Kidney epithelial cell (primary cell): ENCODE measurements at regions not wholly inside any gene's neighbourhood (a gene's known extent, or its start where the extent isn't known, plus 50 kb on each side); places are given as distances from the start of the nearest gene placed in this dataset.

ENCODE experiments used
- DNase-seq: peaks from one replicate; pipeline ENCODE4 v3.0.0-alpha.2; 2010; ENCODE audit warnings: low read depth
- H3K27me3 ChIP-seq: 2 replicates; pipeline ENCODE4 v1.6.0; 2011; ENCODE audit warnings: low read length; ENCODE audit not compliant: control insufficient read depth, insufficient read depth
- H3K36me3 ChIP-seq: 2 replicates; pipeline ENCODE4 v1.5.1; 2011; ENCODE audit warnings: low read length; ENCODE audit not compliant: control insufficient read depth, insufficient read depth
- H3K4me3 ChIP-seq: 2 replicates; pipeline ENCODE4 v1.5.1; 2011; ENCODE audit warnings: low read depth, mild to moderate bottlenecking, control low read depth, low read length
- TF ChIP-seq, protein P1 (sequence below): IDR thresholded peaks from 2 replicates; pipeline ENCODE4 v1.5.1; 2011; ENCODE audit warnings: mild to moderate bottlenecking, moderate library complexity, low read length, control low read depth, inconsistent platforms; ENCODE audit not compliant: insufficient read depth, poor library complexity, severe bottlenecking

DNA sequence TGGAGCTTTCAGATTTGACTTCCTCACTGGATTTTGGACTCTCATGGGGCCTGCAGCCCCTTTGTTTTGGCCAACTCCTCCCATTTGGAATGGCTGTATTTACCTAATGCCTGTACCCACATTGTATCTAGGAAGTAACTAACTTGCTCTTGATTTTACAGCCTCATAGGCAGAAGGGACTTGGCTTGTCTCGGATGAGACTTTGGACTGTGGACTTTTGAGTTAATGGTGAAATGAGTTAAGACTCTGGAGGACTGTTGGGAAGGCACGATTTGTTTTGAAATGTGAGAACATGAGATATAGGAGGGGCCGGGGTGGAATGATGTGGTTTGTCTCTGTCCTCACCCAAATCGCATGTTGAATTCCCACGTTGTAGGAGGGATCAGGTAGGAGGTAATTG lies 233.4 kb upstream of the GALNT5 start:
- TF ChIP-seq, protein P1, sequence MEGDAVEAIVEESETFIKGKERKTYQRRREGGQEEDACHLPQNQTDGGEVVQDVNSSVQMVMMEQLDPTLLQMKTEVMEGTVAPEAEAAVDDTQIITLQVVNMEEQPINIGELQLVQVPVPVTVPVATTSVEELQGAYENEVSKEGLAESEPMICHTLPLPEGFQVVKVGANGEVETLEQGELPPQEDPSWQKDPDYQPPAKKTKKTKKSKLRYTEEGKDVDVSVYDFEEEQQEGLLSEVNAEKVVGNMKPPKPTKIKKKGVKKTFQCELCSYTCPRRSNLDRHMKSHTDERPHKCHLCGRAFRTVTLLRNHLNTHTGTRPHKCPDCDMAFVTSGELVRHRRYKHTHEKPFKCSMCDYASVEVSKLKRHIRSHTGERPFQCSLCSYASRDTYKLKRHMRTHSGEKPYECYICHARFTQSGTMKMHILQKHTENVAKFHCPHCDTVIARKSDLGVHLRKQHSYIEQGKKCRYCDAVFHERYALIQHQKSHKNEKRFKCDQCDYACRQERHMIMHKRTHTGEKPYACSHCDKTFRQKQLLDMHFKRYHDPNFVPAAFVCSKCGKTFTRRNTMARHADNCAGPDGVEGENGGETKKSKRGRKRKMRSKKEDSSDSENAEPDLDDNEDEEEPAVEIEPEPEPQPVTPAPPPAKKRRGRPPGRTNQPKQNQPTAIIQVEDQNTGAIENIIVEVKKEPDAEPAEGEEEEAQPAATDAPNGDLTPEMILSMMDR = no peak

DNA sequence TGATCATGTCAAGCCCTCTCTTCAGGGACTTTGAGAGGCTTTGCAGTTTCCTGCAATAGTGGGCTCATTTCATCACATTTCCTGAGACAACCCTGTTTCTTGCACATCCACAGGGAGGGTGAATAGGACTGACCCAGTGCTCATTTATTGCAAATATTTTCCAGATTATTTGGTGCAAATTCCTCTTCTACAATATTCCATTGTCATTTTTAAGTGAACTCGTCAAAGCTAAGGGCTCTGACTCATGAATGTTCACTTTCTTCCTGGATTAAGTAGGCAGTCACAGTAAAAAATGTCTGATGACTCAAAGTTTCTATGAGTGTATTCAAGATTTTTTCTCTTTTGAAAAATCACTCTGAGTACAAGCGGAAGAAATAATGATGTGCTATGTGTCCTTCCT lies 225.5 kb upstream of the GALNT5 start:
- Histone ChIP-seq H3K4me3 (no peak overlapping the region), H3K27me3 (no peaks in the 10 kb centered on the region), H3K36me3 (no peaks in the 10 kb centered on the region)
- peak; percentile 73 for DNase-seq
- TF ChIP-seq, protein P1 = no peak

More for the DNA sequence above, 233.4 kb upstream of the GALNT5 start:
- no peak for DNase-seq
- H3K27me3 ChIP-seq = no peaks in the 10 kb centered on the region
- no peak overlapping the region for H3K4me3 ChIP-seq
- no peaks in the 10 kb centered on the region for H3K36me3 ChIP-seq

DNA sequence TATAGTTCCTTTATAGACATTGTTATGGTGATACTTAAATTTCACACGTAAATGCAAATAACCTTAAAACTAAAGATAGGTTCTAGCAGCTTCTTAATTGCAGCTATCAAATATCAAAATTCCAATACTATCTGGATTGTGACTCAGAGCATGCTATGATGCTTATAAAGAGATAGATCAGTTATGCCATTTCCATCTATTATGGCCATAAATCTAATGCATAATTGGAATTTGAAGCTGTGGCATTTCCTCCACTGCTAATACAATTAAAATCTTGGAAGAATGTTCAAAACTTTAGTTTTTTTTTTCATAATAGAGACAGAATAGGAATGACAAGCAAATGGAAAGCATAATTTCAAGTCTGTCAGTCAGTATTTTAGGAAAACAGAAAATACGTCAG lies 220.8 kb upstream of the GALNT5 start:
- no peak for DNase-seq

DNA sequence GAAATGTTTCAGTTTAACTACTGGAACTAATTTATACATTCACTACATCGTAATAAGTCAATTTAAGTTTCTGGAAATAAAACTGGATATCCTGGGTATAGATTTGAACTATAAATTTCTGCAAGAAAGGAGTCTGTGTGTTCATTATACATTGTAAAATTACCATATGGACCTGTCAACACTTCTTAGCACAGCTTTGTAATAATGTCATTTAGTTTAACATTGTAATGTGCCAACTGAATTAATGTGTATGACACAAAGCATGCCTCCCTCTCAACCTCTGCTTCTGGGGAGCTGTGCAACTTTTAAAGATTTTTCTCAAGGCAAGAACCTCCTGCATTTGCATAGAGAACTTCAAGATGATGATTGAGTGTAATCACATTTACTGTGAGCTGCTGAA lies 213.7 kb upstream of the GALNT5 start:
- H3K27me3 ChIP-seq = no peaks in the 10 kb centered on the region
- no peaks in the 10 kb centered on the region for H3K36me3 ChIP-seq
- no peak for DNase-seq
- H3K4me3 ChIP-seq = no peak overlapping the region
- TF ChIP-seq, protein P1 = no peak

More for the DNA sequence above, 220.8 kb upstream of the GALNT5 start:
- no peaks in the 10 kb centered on the region for H3K36me3 ChIP-seq
- no peaks in the 10 kb centered on the region for H3K27me3 ChIP-seq
- H3K4me3 ChIP-seq = no peak overlapping the region
- TF ChIP-seq, protein P1 = no peak

DNA sequence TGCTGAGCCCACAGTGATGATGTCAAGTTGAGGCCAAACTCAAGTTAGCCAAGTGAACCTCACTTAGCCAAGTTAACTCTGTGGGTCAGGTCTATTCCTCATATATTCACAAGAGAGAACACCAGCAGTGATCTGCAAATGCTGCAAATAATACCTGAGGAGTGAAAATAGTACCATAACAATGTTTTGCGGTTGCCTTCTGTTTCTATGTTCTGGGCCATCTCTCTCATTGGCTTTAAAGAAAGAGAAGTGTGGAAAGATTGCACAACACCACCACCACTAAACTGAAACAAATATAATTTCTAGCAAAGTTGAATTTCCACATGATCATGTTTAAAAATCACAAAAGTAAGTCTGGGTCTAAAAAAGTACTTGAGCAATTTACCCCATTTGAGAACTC lies 211.1 kb upstream of the GALNT5 start:
- no peaks in the 10 kb centered on the region for H3K36me3 ChIP-seq
- H3K27me3 ChIP-seq = no peaks in the 10 kb centered on the region
- TF ChIP-seq, protein P1 = no peak
- no peak overlapping the region for H3K4me3 ChIP-seq
- no peak for DNase-seq

DNA sequence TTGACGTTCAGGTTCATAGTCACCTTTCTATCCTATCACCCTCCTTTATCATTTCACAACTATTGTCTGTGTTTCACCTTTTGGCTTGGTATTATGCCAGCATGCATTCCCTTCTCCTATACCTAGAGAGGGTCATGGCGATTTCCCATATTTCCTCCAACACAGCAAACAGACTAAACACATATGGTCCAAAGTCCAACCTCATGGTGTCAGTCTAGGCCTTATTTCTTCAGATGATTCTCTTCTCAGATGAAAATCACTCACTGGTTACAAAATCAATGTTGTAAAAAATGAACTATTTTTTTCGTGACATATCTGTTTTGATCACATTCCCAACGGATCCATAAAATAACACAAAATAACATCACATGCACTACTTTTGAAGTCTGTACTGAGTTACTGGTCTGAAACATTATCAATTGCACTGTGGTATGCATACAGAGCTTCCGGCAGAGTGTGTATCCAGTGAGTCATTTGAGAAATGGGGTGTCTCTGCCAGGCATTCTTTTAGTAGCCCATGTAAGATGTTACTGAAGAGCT lies 204.8 kb upstream of the GALNT5 start:
- no peak for DNase-seq
- H3K4me3 ChIP-seq = no peak overlapping the region

More for the DNA sequence above, 204.8 kb upstream of the GALNT5 start:
- Histone ChIP-seq H3K27me3 (no peaks in the 10 kb centered on the region), H3K36me3 (no peaks in the 10 kb centered on the region)
- TF ChIP-seq, protein P1 = no peak
